AG09309 (cell line): ENCODE measurements at regions not wholly inside any gene's neighbourhood (a gene's known extent, or its start where the extent isn't known, plus 50 kb on each side); places are given as distances from the start of the nearest gene placed in this dataset.

Source experiments
- DNase-seq: peaks from one replicate; pipeline ENCODE4 v3.0.0-alpha.2; 2010; ENCODE audit warnings: low read depth
- H3K4me3 ChIP-seq: 2 replicates; pipeline ENCODE4 v1.5.1; 2011; ENCODE audit warnings: mild to moderate bottlenecking, low read depth, low read length, moderate library complexity; ENCODE audit not compliant: control insufficient read depth
- TF ChIP-seq, protein P1 (sequence below): IDR thresholded peaks from 2 replicates; pipeline ENCODE4 v1.5.1; 2011; ENCODE audit warnings: mild to moderate bottlenecking, low read depth, low read length, inconsistent platforms; ENCODE audit not compliant: insufficient read depth, control insufficient read depth; ENCODE audit errors: missing control alignments

DNA sequence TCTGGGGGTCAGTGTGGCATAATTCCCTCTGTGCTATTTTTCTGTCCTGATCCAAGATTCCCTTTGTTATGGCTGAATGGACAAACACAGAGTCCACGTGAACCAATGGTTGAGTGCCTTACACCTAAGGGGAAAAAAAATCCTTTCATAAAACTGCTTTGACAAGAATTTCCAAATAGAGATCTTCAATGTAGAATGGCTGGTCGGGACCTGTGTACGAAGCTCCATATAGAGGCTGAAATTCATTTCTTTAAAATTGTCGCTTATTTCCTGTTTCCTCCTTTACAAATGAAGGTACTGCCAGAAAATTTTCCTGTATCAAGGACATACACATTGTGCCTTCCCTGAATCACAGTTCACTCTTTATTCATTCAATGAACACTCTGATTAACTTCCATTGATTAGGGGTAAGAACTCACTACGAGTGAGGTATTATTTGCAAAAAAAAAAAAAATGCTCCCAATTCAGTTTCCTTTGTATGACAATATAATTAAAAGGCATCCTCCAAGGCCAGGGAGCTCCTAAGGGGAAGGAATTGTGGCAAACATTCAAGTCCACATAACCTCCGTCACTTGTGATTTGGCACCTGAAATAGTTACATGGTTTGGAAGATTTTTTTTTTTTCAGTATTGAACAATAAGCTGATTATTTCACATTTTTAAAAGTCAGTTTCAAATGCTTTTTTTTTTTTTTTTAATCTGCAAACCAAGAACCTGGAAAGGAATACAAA is 293.8 kb downstream of the MEX3B start:
- no peak for DNase-seq
- TF ChIP-seq, protein P1, sequence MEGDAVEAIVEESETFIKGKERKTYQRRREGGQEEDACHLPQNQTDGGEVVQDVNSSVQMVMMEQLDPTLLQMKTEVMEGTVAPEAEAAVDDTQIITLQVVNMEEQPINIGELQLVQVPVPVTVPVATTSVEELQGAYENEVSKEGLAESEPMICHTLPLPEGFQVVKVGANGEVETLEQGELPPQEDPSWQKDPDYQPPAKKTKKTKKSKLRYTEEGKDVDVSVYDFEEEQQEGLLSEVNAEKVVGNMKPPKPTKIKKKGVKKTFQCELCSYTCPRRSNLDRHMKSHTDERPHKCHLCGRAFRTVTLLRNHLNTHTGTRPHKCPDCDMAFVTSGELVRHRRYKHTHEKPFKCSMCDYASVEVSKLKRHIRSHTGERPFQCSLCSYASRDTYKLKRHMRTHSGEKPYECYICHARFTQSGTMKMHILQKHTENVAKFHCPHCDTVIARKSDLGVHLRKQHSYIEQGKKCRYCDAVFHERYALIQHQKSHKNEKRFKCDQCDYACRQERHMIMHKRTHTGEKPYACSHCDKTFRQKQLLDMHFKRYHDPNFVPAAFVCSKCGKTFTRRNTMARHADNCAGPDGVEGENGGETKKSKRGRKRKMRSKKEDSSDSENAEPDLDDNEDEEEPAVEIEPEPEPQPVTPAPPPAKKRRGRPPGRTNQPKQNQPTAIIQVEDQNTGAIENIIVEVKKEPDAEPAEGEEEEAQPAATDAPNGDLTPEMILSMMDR, result no peak
- H3K4me3 ChIP-seq, result no peak overlapping the region

- H3K4me3 ChIP-seq, result no peak overlapping the region
- TF ChIP-seq, protein P1, result no peak
- DNase-seq, result no peak
Observed at GRCh38 chr15:81751256-81751655, 294.6 kb downstream of the MEX3B start.

- DNase-seq, result no peak
- TF ChIP-seq, protein P1, result no peak
- H3K4me3 ChIP-seq, result no peak overlapping the region
Observed at GRCh38 chr15:81749716-81750375, 296.0 kb downstream of the MEX3B start.

DNA sequence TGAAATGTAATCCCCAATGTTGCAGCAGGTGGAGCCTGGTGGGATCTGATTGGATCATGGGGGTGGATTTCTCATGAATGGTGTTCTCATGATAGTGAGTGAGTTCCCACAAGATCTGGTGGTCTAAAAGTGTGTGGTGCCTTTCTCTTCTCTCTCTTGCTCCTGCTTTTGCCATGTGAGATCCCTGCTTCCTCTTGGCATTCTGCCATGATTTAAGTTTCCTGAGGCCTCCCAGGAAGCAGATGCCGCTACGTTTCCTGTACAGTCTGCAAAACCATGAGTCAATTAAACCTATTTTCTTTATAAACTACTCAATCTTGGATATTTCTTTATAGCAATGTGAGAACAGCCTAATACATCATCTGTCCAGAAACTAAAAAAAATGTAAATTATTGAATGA is 298.3 kb downstream of the MEX3B start:
- DNase-seq, result no peak
- TF ChIP-seq, protein P1, result no peak
- no peak overlapping the region for H3K4me3 ChIP-seq

GRCh38 chr15:81747026-81747425 is 298.8 kb downstream of the MEX3B start:
- TF ChIP-seq, protein P1, result no peak
- no peak for DNase-seq
- no peak overlapping the region for H3K4me3 ChIP-seq

- TF ChIP-seq, protein P1, result no peak
- DNase-seq, result no peak
- no peak overlapping the region for H3K4me3 ChIP-seq
Observed at GRCh38 chr15:81744364-81744763, 301.5 kb downstream of the MEX3B start.
